NCI-H2171 treated with DMSO at 0.1 percent for 48 hours (cell line): ENCODE measurements at regions not wholly inside any gene's neighbourhood (a gene's known extent, or its start where the extent isn't known, plus 50 kb on each side); places are given as distances from the start of the nearest gene placed in this dataset.

Experiments
- DNase-seq: peaks from one replicate; lab custom pipeline; 2025; lab: John Stamatoyannopoulos, UW

- no peak for DNase-seq
Observed at GRCh38 chr21:38556390-38556789, 58.1 kb upstream of the ERG start.

DNA sequence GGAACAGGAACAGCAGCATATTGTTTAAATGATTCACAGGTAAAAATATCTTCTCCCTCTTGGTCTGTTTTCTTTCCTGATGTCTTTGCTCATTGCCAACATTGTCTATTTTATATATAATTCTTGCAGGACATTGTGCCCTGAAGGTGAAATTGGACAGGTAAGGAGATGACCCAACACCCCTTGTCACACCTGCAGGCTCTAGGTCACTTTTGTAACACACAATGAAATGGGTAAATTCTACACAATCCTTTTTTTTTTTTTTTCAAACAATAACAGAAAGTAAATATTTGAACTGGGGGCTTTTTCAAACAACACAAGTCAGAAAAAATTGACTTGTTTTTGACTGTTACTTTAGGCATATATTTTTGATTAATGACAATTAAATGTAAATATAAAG lies 62.9 kb upstream of the ERG start:
- DNase-seq, result no peak

- no peak for DNase-seq
Observed at GRCh38 chr21:38561613-38562581, 63.6 kb upstream of the ERG start.

- DNase-seq, result no peak
Observed at GRCh38 chr21:38567335-38567969, 69.2 kb upstream of the ERG start.

DNA sequence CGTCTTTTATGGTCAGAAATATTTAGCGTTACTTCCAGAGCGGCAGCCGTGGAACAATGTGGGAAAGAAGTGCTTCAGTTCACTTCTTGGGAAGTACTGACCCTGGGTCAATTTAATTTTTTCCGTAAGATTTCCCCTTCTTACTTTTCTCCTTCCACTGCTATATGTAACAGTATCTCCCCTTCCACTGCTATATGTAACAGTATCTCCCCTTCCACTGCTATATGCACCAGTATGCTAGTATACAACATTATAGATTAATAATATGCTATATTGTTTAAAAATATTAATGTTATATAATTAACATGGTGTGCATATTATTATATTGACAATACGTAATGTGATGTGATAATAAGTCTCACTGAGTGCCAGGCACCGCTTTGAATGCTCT lies 69.7 kb upstream of the ERG start:
- no peak for DNase-seq

GRCh38 chr21:38569733-38570132 lies 71.5 kb upstream of the ERG start:
- DNase-seq, result no peak

GRCh38 chr21:38570596-38570995 lies 72.3 kb upstream of the ERG start:
- DNase-seq, result no peak

DNA sequence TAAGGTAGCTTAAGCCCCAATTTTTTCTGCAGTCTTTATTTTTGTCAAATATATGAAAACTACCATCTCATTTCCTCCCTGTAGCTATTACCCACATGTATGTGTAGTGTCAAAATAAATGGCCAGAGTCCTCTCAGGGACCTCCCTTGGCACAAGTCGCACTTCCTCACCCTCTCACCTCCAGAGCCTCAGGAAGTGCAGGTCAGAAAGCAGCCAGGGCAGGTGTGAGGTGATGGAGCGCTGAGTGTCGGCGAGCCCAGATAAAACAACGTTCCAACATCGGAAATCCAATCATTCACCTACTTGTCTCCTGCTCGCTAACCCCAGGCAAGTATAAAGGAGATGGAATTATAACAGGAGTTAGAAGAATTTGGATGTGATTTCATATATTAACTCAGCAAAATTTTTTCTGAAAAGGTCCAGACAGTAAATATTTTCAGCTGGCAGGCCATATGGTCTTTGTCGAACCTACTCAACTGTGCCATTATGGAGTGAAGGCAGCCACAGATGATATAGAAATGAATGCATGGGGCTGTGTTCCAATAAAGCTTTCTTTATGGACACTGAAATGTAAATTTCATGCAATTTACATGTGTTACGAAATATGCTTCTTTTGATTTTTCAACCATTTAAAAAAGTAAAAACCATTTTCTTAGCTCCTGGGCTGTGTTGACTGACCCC lies 76.8 kb upstream of the ERG start:
- DNase-seq, result no peak

GRCh38 chr21:38577887-38578286 lies 79.6 kb upstream of the ERG start:
- DNase-seq, result no peak

- DNase-seq, result no peak
Observed at GRCh38 chr21:38590449-38591217, 92.4 kb upstream of the ERG start.

- DNase-seq, result no peak
Observed at GRCh38 chr21:38591218-38591537, 92.9 kb upstream of the ERG start.

DNA sequence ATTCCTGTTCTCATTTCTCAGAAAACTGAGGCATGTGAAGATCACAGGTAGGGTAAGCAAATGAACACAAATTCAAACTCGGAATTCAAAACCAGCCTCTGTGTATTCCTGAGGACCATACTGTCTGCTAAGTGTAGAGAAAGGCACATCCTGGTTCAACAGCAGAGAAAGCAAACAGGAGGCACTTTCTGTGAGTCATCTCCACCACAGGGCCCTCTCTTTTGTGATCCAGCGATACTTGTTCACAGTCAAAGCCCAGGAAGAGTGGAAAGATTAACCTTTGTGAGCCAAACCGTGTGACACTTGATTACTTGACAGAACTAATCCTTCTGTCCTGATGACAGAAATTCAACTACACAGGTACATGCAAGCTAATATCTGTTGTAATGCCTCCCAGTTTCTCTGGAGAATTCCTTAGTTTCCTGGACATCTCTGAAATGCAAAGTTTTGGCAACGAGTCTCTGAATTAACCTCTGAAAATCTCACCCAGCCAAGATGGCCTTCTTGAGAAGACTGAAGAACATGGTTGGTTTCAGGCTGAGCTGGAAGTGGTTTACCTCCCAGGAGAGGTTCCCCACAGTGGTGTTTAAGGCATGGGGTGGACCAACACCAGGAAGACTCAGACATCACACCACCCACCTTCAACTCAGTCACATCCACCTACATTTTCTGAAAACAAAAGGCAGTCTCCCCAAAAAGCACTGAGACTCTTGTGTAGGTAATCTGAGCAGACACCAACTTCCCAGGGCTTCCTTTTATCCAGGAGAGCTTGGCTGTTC lies 98.2 kb upstream of the ERG start:
- DNase-seq, result no peak

DNA sequence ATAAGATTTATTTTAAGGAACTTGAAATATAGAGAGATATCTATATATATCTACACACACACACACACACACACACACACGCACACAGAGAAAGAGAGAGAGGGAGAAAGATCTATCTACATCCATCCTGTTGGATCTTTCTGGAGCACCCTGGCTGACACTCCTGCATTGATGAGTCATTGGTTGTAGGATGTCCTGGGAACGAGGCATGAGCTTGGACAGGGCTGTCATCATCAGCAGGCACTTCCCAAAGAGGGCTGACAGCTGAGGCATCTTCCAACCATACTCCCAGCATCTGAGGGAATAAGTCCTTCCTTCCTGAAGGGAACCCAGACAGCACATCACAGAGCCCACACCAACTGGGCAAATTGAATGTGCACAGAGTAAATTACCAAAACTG lies 99.1 kb upstream of the ERG start:
- DNase-seq, result no peak

DNA sequence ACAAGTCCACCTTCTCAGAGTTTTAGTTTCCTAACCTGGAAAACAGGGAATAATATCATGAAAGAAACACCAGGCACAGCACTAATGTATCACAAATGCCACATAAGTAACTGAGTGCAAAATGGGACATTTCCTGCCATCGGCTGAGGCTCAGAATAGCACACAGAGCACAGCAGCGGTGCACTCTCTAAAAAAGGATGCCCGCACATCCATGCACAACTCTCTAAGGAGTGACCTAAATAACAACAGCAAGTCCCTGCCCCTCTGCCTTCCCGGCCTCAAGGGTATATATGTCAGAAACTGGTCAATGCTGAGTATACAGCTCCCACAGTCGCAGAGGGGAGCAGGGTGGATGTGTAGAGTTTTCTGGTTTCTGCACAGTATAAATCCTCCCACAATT lies 100.1 kb upstream of the ERG start:
- DNase-seq, result no peak

- no peak for DNase-seq
Observed at GRCh38 chr21:38599381-38599975, 101.2 kb upstream of the ERG start.

- no peak for DNase-seq
Observed at GRCh38 chr21:38600106-38600505, 101.8 kb upstream of the ERG start.

GRCh38 chr21:38605236-38605635 lies 107.0 kb upstream of the ERG start:
- no peak for DNase-seq

DNA sequence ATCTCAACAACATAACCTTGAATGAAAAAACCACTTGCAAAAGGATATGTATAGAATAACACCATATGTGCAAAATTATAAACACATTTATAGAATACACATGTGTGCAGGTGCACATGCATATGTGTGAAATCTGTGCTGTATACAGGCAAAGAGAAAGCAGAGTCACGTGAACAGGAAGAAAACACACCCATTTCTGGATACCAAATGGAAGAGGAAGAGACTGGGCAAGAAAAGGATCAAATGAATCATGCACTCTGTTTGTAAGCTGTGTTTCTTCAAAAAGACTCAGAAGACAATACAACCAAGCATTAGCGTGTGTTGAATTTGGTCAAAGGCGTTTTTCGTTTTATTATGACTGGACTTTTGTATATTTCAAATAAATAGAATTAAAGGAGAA lies 111.3 kb upstream of the ERG start:
- no peak for DNase-seq

DNA sequence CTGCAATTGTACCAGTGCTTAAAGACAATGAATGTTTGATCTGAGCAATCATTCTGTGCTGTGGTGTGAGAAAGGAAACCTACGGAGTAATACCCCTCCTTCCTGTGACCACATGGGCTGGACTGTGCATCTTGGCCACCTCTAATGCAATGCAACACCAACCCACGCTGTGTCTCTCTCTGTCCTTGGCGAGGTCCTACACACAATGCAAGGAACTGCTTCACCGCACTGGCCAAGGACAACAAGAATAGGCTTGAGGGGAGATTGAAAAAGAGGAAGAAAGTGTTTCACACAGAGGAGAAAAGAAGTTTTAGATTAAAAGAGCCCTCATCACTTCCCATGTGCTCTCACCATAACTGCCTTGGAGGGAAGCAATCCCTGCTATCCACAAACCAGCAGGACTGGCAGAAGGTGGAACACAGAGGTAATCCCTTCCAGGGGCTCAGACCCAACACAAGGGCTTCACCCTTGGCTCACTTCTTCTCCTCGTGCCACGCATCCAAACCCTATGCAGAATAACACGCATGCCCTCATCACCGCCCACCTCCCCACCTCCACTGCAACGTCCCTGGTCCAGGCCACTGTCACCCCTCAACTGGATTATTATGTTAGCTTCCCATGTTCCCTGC lies 112.5 kb upstream of the ERG start:
- no peak for DNase-seq

- DNase-seq, result no peak
Observed at GRCh38 chr21:38611277-38611676, 113.0 kb upstream of the ERG start.

DNA sequence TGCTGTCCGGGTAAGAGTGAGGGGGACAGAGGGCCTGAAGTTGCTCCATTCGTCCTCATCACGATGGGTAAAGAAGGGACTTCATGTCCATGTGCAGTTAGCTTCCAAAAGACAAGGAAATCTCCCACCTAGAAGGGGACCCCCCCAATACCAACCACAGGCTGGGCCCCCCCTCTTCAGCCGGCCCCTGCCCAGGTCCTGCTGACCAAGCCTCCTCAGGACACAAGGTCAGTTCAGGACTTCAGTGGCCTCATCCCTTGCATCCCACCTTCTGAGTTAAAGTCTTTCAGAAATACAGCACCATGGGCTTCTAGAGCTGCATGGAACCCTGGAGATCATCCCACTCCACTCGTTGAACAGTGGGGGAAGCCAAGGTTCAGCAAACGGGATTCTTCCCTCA lies 115.4 kb upstream of the ERG start:
- DNase-seq, result no peak
